Mesothelial cell of epicardium (in vitro differentiated cells): ENCODE measurements at regions not wholly inside any gene's neighbourhood (a gene's known extent, or its start where the extent isn't known, plus 50 kb on each side); places are given as distances from the start of the nearest gene placed in this dataset.

Source experiments
- DNase-seq, 2 experiments: peaks; one replicate each; pipeline ENCODE4 v3.0.0; 2021; ENCODE audit warnings: low spot score in 2 of 2; ENCODE audit not compliant: unreplicated experiment in 2 of 2
- H3K27ac Mint-ChIP-seq: 2 replicates; pipeline ENCODE4 v1.8.0; 2021; ENCODE audit warnings: mixed read lengths
- H3K27me3 Mint-ChIP-seq: 2 replicates; pipeline ENCODE4 v1.8.0; 2021; ENCODE audit warnings: low read depth, mixed read lengths
- H3K36me3 Mint-ChIP-seq: 2 replicates; pipeline ENCODE4 v1.8.0; 2021; ENCODE audit warnings: mixed read lengths
- H3K4me1 Mint-ChIP-seq: 2 replicates; pipeline ENCODE4 v1.8.0; 2021; ENCODE audit warnings: mixed read lengths
- H3K4me3 Mint-ChIP-seq: 2 replicates; pipeline ENCODE4 v1.8.0; 2021; ENCODE audit warnings: mild to moderate bottlenecking, moderate library complexity, mixed read lengths
- H3K9me3 Mint-ChIP-seq: 2 replicates; pipeline ENCODE4 v1.8.0; 2021; ENCODE audit warnings: mixed read lengths
- CTCF ChIP-seq: fragments of 200-600 bp; sonication (generic); IDR thresholded peaks from one replicate; pipeline ENCODE4 v1.5.0; 2021; ENCODE audit warnings: antibody characterized with exemption; ENCODE audit not compliant: unreplicated experiment

GRCh38 chr10:117933036-117933435, 113.7 kb downstream of the RAB11FIP2 start:
- no peak overlapping the region for H3K4me3 Mint-ChIP-seq
- H3K27me3 Mint-ChIP-seq: peaks cover 15% of the 10 kb centered on the region
- no peak for TF ChIP-seq CTCF
- no peak overlapping the region for H3K27ac Mint-ChIP-seq
- no peak for DNase-seq
- H3K4me1 Mint-ChIP-seq: no peaks in the 10 kb centered on the region
- H3K36me3 Mint-ChIP-seq: no peaks in the 10 kb centered on the region
- H3K9me3 Mint-ChIP-seq: peaks cover 7% of the 10 kb centered on the region

- Mint-ChIP-seq H3K36me3 (no peaks in the 10 kb centered on the region), H3K27ac (no peak overlapping the region), H3K27me3 (peaks cover 13% of the 10 kb centered on the region), H3K4me3 (no peak overlapping the region), H3K4me1 (no peaks in the 10 kb centered on the region), H3K9me3 (peaks cover 7% of the 10 kb centered on the region)
- no peak for TF ChIP-seq CTCF
- no peak for DNase-seq
Observed at GRCh38 chr10:117934477-117934876, 112.3 kb downstream of the RAB11FIP2 start.

- Mint-ChIP-seq H3K4me3 (no peak overlapping the region), H3K27me3 (peaks cover 22% of the 10 kb centered on the region), H3K36me3 (no peaks in the 10 kb centered on the region), H3K27ac (peak overlapping the region; percentile 7), H3K9me3 (peaks cover 4% of the 10 kb centered on the region), H3K4me1 (no peaks in the 10 kb centered on the region)
- no peak for TF ChIP-seq CTCF
- no peak for DNase-seq
Observed at GRCh38 chr10:117936141-117936540, 110.6 kb downstream of the RAB11FIP2 start.

- no peak for DNase-seq
- H3K9me3 Mint-ChIP-seq: no peaks in the 10 kb centered on the region
- TF ChIP-seq CTCF: no peak
- no peaks in the 10 kb centered on the region for H3K4me1 Mint-ChIP-seq
- H3K4me3 Mint-ChIP-seq: no peak overlapping the region
- H3K27me3 Mint-ChIP-seq: peaks cover 24% of the 10 kb centered on the region
- no peak overlapping the region for H3K27ac Mint-ChIP-seq
- H3K36me3 Mint-ChIP-seq: no peaks in the 10 kb centered on the region
Observed at GRCh38 chr10:117936566-117936965, 110.2 kb downstream of the RAB11FIP2 start.

- H3K27ac Mint-ChIP-seq: no peak overlapping the region
- no peaks in the 10 kb centered on the region for H3K9me3 Mint-ChIP-seq
- no peak overlapping the region for H3K4me3 Mint-ChIP-seq
- H3K4me1 Mint-ChIP-seq: no peaks in the 10 kb centered on the region
- TF ChIP-seq CTCF: no peak
- DNase-seq: no peak
- H3K36me3 Mint-ChIP-seq: no peaks in the 10 kb centered on the region
- H3K27me3 Mint-ChIP-seq: peaks cover 25% of the 10 kb centered on the region
Observed at GRCh38 chr10:117936976-117937375, 109.8 kb downstream of the RAB11FIP2 start.

- Mint-ChIP-seq H3K4me1 (peaks cover 2% of the 10 kb centered on the region), H3K9me3 (no peaks in the 10 kb centered on the region), H3K27ac (no peak overlapping the region), H3K36me3 (no peaks in the 10 kb centered on the region), H3K4me3 (no peak overlapping the region), H3K27me3 (peaks cover 25% of the 10 kb centered on the region)
- TF ChIP-seq CTCF: no peak
- no peak for DNase-seq
Observed at GRCh38 chr10:117938104-117938503, 108.6 kb downstream of the RAB11FIP2 start.
